DMS79 (cell line): ENCODE measurements at regions not wholly inside any gene's neighbourhood (a gene's known extent, or its start where the extent isn't known, plus 50 kb on each side); places are given as distances from the start of the nearest gene placed in this dataset.
A peak's percentile ranks its signal among the peaks of the same experiment; 100 is the strongest.

Experiments used
- DNase-seq: peaks from one replicate; lab custom pipeline; 2025; lab: John Stamatoyannopoulos, UW

DNA sequence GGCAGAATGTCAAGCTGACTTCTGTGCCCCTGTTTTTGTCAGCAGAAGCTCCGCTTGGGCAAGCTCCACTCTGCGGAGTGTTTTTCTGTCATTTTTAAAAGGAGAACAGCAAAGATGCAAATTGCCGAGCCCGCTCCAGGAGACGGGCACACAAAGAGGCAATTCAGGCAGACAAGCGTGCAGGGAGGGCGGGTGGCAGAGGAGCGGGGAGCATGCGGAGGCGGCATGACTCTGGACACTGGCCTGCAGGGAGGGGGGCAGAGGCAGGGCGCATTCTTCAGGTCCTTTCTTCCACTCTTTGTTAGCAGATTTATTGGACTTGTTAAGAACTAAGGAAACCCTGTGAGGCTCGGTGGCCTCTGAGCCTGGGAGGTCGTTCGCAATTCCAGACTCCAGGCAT lies 187.3 kb upstream of the RMST start:
- peak; percentile 12 for DNase-seq

GRCh38 chr12:97275728-97276590 lies 186.6 kb upstream of the RMST start:
- peak; percentile 61 for DNase-seq

DNA sequence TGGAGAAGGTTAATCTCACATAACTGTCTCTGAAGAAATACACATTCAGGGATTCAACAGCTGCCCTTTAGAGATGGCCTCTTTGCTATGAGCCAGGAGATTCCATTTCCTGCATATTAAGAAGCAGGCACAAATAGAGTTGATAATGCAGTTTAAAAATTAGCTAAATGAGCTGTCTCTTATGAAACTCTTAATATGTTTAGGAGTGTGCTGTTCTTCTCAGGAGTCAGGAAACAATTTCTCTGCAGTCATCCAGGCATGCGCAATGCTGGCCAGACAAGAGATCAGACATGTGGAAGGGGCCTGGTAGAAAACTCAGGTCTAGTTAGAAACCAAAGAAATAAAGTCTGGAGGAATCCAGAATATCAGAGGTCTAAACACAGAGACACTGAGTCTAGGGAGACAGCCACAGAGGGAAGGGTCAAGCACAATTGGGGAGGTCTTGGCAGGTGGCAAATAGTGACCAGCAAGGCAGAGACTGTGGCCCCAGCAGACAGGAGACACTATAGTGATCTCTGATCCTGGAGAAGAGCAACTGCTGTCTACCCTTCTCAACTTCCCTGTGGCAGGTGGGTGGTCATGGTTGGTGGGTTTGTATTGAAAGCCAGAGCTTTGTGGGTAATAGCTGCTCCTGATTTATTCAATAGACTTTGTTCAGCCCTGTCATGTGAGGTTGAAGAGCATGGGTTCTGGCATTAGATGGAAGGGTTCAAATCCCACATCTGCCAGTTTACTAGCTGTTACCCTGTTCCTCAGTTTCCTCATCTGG lies 185.8 kb upstream of the RMST start:
- no peak for DNase-seq

- DNase-seq, result no peak
Measured at GRCh38 chr12:97283297-97283696, 179.3 kb upstream of the RMST start.

- no peak for DNase-seq
Measured at GRCh38 chr12:97288531-97288930, 174.1 kb upstream of the RMST start.

DNA sequence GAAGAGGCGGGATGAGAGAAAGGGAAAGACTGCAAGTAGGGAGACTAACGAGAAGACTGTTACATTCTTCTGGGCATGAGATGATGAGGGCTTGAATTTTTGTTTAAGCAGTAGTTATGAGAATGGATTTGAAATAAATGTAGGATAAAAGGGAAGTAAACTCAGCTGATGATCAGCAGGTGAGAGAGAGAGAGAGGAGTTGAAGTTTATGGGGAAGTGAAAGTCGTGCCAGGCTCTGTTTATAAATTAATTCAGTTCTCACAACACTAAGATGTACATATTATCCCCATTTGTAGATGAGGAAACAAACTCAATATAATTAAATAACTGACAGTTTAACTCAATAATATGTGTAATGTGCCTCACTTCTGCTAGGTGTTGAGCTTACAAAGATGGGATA lies 170.0 kb upstream of the RMST start:
- DNase-seq, result no peak

- no peak for DNase-seq
Measured at GRCh38 chr12:97293541-97293940, 169.1 kb upstream of the RMST start.

DNA sequence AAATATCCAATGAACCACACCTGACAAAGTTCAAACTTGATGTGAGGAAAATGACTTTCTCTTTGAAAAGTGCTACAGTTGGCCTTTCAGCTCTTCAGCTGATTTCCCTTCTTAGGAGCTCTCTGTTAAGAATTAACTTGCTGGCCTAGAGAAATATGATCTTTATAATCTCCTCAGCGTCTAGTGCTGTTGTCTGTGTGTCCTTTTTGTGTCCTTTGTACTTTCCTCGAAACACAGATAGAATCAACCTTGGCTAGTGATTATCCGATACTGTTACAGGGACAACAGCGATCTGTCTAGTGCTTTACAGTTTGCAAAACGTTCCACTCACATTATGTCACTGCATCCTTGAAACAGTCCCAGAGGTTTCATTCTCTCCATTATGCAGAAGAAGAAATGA lies 162.8 kb upstream of the RMST start:
- DNase-seq, result no peak

GRCh38 chr12:97300431-97300830 lies 162.2 kb upstream of the RMST start:
- no peak for DNase-seq

DNA sequence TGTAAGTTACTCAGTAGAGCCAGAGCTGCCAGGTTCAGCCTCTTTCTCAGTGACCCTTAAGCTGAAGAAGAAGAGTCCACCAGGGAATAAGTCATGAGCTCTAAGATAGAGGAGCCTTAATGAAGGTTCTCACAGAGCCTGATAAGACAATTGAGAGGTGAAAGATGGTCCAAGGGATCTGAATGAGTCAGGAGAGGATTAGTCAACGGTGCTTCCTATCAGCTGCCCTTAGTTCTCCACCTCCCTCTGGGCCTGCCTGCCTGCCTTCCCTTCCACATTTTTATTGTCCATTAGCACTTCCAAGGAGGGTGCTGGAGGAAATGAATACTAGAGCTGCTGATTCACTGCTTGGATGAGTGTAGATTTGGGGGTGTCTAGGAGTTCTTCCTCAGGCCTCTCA lies 161.7 kb upstream of the RMST start:
- DNase-seq, result no peak

DNA sequence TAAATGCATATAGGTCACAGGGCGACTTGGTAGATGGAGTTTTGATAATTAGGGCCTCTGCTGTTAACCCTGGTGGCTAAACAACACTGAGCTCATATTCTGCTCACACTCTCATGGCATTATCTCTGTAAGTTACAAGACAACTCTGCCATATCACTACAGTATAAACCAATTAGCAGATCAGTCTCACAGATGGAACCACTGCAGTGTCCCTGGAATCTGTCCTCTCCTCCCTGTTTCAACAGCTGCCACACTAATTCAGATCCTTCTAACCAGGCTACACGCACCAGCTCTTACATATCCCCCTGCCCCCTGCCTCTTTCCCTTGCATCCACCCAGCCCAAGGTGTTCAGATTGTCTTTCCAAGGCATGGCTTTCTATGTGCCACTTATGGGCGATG lies 161.0 kb upstream of the RMST start:
- no peak for DNase-seq

GRCh38 chr12:97305651-97306050 lies 157.0 kb upstream of the RMST start:
- DNase-seq, result no peak

GRCh38 chr12:97306147-97306546 lies 156.5 kb upstream of the RMST start:
- DNase-seq, result no peak

- DNase-seq, result no peak
Measured at GRCh38 chr12:97308576-97309198, 153.9 kb upstream of the RMST start.

DNA sequence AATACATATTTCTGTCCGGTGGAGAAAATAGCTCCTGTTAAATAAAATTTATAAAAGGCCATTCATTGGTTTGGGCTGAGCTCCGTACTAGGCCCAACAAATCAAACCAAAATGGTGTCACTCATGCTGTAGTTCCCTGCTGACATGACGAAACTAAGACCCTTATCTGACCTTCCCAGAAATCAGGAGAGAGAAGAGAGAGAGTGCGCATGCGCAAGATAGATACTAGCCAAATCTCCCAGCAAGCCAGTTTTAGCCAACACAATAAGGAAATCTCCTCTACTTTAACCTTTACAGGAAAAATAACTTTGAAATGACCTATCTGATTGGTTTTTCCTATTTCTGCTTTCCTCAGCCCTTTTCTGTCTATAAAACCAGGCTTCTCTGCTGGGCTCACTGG lies 152.7 kb upstream of the RMST start:
- DNase-seq, result no peak

GRCh38 chr12:97312570-97313135 lies 150.0 kb upstream of the RMST start:
- DNase-seq, result no peak

DNA sequence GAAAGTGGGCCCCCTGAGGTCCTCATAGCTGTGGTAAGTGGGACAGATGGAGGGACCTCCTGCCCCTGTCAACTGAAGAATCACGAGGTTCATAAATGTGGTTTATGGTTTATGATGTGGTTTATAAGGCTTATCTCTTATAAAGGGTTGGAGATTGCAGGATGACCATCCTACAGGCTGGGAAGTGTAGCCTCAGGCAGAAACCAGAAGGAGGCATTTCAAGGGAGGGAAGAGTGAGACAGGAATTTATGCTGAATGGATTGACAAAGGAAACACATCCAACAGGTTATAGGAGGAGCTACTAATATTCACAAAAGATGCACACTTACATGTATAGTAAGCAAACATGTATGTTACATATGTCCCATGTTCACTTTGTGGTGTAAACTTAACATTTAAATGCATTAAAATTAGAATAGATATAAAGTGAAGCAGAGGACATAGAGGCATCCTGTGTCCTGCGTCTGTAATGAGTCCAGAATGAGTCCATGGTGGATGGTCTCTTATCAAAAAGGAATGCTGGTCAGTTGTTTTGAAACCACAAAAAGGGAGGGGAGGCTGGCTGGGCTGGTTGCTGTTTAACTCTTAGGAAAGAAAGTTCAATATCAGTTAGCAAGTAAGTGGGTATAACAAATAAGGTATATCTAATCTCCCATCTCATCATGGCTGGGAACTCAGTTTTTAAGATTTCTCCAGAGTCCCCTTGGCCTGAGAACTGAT lies 149.0 kb upstream of the RMST start:
- DNase-seq, result no peak

- DNase-seq, result no peak
Measured at GRCh38 chr12:97316321-97316720, 146.3 kb upstream of the RMST start.

GRCh38 chr12:97321621-97322020 lies 141.0 kb upstream of the RMST start:
- no peak for DNase-seq

GRCh38 chr12:97322388-97322787 lies 140.2 kb upstream of the RMST start:
- DNase-seq, result no peak

- DNase-seq, result no peak
Measured at GRCh38 chr12:97323154-97323553, 139.4 kb upstream of the RMST start.

DNA sequence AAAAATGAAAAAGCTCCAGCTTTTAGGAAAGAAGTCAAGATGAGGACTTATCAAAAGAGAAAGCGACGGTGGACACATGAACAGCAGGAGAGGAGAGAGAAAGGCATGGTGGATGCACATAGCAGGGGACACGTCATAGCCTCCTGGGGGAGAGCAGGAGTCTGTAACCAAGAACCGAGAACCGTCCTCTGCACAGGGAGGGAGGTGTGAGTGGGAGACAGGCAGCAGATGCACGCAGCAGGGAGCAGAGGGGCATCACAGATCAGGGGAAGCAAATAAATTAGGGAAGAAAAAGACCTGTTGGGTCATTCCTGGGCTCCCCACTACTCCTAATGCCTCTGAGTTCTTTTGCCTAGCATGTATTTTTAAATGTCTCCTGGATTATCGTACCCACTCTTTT lies 138.1 kb upstream of the RMST start:
- no peak for DNase-seq
